ENCODE measurements at regions not wholly inside any gene's neighbourhood (a gene's known extent, or its start where the extent isn't known, plus 50 kb on each side); places are given as distances from the start of the nearest gene placed in this dataset.
"Not testable (repeated sequence)": the region's sequence is repeated elsewhere in the genome, so short reads cannot be mapped to it uniquely, and the experiment has no call there.

DNA sequence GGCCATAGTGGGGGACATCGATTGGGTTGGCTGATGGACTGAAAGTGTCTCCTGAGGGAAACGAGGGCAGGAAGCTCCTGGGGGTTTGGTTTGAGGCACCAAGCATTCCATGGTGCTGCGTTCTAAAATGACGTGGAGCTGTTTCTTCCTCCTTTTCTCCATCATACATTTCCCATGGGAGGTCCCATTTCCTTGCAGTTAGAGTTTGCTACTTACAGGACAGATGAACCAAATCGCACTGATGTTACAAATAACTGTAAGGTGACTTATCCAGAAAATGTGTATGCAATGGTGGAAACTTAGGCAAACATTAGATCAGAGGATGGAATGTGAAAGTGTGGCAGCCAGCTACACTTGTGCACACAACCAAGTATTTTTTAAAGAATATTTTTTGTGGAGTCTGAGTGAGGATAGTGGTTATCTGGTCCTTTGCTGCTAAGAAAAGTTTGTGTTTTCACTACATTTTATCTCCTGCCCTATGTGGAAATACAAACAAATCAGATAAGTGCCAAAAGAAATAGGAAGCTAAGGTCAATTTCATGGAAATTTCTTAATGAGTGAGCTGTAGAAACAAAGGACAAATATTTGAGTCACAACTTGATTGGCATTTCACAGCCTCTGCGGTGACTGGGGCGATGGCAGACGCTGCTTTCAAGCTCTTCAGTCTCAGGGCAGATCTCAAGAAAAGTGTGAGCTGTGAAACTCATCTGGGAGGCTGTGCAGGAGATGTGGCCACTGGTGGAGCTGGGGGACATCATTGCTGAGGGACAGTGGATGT is 256.2 kb downstream of the TSN start:
- no peak for DNase-seq (ENCODE audit: low spot score)

DNA sequence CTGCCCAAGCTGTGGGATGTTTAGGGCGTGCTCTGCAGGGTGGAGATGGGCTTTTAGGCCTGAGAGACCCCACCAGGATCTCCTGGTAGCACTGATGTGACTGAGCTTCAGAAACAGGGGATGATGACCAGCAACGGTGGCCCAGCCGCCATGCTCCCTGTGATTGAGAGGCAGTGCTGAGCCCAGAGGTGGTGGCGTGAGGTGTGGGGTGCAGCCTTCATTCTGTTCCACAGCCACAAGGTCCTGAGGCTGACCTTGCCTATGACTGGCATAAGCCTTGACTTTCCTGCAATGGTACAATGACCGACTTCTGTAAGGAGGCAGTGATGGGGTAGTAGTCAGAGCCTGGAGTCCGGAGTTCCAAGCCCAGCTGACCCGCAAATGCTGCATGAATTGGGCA is 263.3 kb downstream of the TSN start:
- DNase-seq (ENCODE audit: low spot score) = no peak

GRCh38 chr2:122019724-122020123 is 264.3 kb downstream of the TSN start:
- DNase-seq (ENCODE audit: low spot score) = no peak

- no peak for DNase-seq (ENCODE audit: low spot score)
Measured at GRCh38 chr2:122020377-122020776, 264.9 kb downstream of the TSN start.

GRCh38 chr2:122021941-122022340 is 266.5 kb downstream of the TSN start:
- DNase-seq (ENCODE audit: low spot score) = no peak

- no peak for DNase-seq (ENCODE audit: low spot score)
Measured at GRCh38 chr2:122022531-122022930, 267.1 kb downstream of the TSN start.

DNA sequence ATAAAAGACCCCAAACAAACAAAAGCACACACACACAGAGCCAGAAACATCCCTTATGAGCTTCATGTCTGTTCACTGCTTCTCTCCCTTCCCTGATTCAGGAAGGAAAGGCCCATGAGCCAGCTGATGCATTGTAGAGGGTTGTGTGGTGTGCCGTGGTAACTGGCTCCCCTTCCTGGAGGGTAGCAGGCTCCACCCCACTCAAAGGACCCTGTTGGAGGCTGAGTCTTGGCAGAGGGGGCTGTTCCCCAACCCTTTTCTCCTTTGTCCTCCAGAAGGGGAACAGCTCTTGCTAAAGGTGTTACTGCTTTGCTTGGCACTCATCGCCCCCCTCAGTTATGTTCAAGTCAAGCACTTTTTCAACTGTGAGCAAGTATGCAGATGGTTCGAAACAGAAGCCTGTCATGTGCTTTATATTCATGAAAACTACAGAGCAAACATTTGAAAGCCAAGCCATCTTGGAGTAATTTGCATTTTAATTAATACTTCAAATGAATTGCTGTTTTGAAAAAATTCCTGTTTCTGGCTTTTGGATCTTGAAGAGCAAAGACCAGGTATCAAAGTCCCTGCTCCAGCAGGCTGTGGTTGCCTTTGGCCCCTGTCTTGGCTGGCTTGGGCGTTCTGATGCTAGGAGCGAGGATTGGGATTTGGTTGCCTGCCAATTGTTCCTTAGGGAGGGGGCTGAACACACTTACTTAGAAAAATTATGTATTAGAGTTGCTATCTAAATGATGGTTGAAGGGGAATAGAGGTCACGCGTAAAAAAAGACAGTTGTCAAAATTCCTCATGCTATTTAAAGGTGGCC is 267.8 kb downstream of the TSN start:
- no peak for DNase-seq (ENCODE audit: low spot score)

GRCh38 chr2:122027510-122028217 is 272.2 kb downstream of the TSN start:
- no peak for DNase-seq (ENCODE audit: low spot score)

- DNase-seq (ENCODE audit: low spot score) = no peak
Measured at GRCh38 chr2:122028371-122029100, 273.1 kb downstream of the TSN start.

DNA sequence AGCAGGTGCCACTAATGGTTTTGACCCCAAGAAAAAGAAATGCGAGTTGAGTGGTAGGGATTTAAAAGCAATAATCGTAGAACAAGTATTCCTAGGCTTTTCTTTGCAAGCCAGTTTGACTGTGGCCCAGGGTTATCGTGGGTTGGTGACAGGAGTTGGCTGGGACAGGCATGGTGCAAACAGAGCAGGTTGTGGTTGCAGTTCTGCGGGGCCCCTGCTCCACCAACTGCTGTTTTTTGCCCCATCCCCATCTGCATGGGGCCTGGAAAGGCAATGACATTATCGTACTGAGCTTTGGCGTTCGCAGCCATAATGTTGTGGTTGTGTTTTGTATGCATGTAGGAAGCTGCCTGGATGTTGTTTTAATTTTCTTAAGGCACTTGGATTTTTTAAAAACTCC is 274.0 kb downstream of the TSN start:
- no peak for DNase-seq (ENCODE audit: low spot score)

- DNase-seq (ENCODE audit: low spot score) = no peak
Measured at GRCh38 chr2:122029945-122030344, 274.5 kb downstream of the TSN start.

DNA sequence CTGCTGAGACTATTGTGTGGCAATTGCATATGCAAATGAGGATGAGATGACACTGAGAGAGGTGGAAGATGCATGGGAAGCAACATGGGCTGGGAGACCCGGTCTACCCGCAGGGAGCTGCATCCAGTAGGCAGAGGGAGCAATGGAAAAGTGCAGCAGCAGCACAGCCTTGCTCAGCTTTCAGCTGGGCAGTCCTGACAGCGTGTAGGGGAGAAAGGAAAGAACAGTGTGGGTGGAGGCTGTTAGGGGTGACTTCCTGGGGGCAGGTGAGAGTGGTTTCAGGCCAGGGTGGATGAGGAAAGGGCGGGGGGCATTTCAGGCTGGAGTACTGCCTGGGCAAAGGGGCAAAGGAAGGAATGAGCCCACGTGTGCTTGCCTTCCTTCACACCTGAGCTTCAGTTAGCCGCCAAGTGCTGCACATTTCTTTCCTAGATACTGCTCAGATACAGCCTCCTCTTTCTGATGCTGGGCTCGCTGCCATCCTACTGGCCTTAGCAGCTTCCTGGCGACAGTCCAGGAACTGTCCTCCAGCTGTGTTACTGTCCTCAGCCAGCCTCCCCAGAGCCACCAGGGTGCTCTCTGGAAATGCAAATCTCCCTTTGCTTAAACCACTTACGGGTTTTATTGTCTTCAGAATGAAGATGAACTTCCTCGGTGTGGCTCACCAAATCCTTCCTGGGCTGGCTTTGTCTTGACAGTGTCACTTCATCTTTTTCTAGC is 276.3 kb downstream of the TSN start:
- no peak for DNase-seq (ENCODE audit: low spot score)

- DNase-seq (ENCODE audit: low spot score) = no peak
Measured at GRCh38 chr2:122032264-122032645, 276.8 kb downstream of the TSN start.

- DNase-seq (ENCODE audit: low spot score) = no peak
Measured at GRCh38 chr2:122033778-122034177, 278.3 kb downstream of the TSN start.

DNA sequence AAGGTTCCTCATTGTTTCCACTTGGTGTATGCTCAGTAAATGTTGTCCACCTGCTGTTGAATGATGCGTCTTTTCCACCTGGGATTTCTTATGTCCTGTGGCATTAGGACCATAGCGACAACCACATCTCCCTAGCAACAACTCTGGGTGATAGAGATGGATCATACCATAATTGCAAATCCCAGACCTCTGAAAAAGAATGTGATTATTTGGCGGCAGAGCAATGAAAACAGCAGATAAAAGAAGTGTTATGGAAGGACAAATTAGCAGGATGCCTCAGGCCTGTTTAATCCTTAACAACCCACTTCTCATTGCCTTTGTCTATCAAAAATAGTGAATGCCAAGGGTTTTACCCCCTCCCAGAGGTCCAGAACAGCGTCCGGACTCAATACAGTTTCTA is 278.9 kb downstream of the TSN start:
- DNase-seq (ENCODE audit: low spot score) = no peak

- no peak for DNase-seq (ENCODE audit: low spot score)
Measured at GRCh38 chr2:122034777-122035176, 279.3 kb downstream of the TSN start.

DNA sequence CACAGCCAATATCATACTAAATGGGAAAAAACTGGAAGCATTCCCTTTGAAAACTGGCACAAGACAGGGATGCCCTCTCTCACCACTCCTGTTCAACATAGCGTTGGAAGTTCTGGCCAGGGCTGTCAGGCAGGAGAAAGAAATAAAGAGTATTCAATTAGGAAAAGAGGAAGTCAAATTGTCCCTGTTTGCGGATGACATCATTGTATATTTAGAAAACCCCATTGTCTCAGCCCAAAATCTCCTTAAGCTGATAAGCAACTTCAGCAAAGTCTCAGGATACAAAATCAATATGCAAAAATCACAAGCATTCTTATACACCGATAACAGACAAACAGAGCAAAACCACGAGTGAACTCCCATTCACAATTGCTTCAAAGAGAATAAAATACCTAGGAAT is 283.4 kb downstream of the TSN start:
- DNase-seq (ENCODE audit: low spot score) = not testable (repeated sequence)

DNA sequence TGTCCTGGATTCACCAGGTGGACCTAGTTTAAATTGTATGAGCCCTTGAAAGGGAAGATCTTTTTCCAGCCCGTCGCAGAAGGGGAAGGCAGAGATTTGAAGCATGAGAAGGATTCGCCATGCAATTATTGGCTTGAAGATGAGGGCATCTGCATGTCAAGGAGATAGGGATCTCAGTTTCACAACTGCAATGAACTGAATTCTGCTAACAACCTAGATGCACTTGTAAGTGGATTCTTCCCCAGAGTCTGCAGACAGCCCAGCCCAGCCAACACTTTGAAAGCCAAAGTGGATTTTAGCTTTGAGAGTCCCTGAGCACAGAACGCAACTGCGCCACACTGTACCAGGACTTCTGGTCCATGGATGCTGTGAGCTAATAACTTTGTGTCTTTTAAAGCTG is 286.0 kb downstream of the TSN start:
- no peak for DNase-seq (ENCODE audit: low spot score)

DNA sequence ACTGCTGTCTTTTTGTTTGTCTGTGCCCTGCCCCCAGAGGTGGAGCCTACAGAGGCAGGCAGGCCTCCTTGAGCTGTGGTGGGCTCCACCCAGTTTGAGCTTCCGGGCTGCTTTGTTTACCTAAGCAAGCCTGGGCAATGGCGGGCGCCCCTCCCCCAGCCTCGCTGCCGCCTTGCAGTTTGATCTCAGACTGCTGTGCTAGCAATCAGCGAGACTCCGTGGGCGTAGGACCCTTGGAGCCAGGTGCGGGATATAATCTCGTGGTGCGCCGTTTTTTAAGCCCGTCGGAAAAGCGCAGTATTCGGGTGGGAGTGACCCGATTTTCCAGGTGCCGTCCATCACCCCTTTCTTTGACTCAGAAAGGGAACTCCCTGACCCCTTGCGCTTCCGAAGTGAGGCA is 296.2 kb downstream of the TSN start:
- not testable (repeated sequence) for DNase-seq (ENCODE audit: low spot score)

GRCh38 chr2:122055521-122055931 is 300.1 kb downstream of the TSN start:
- DNase-seq (ENCODE audit: low spot score) = no peak

DNA sequence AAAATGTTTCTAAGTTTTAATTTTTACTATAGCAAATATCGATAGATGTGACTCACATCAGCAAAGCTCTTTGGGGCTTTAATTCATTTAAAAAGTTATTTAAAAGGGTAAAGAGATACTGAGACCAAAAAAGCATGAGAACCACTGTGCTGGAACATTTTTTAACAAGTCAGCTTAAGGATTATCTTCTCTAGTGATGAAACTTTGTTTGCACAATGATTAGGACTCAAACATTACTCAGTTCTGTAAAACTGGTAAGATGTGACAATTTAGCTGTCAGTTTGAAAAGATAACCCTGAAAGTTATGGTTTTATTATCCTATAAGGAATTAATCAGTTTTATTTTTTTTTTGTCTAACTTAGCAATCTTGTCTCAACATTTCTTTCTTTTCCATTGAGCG is 301.4 kb downstream of the TSN start:
- no peak for DNase-seq (ENCODE audit: low spot score)

All from SK-N-DZ (cell line).